HG02884 (cell line): ENCODE measurements at regions not wholly inside any gene's neighbourhood (a gene's known extent, or its start where the extent isn't known, plus 50 kb on each side); places are given as distances from the start of the nearest gene placed in this dataset.
"Not testable (repeated sequence)": the region's sequence is repeated elsewhere in the genome, so short reads cannot be mapped to it uniquely, and the experiment has no call there.

Experiments
- ATAC-seq: cut with Tn5 transposase; IDR thresholded peaks from one replicate; pipeline ENCODE4 v1.9.1; 2021; ENCODE audit warnings: mild to moderate bottlenecking, moderate library complexity; ENCODE audit not compliant: unreplicated experiment

- no peak for ATAC-seq
These were observed 254.1 kb upstream of the IGFBP7 start for GRCh38 chr4:57364255-57364654.

- no peak for ATAC-seq
These were observed 253.2 kb upstream of the IGFBP7 start for GRCh38 chr4:57363346-57363745.

- ATAC-seq = no peak
These were observed 250.5 kb upstream of the IGFBP7 start for GRCh38 chr4:57360681-57361080.

- no peak for ATAC-seq
These were observed 245.0 kb upstream of the IGFBP7 start for GRCh38 chr4:57355101-57355665.

GRCh38 chr4:57351731-57352130, 241.5 kb upstream of the IGFBP7 start:
- no peak for ATAC-seq

- ATAC-seq = no peak
These were observed 234.1 kb upstream of the IGFBP7 start for GRCh38 chr4:57344296-57344695.

- no peak for ATAC-seq
These were observed 232.2 kb upstream of the IGFBP7 start for GRCh38 chr4:57342411-57342810.

- not testable (repeated sequence) for ATAC-seq
These were observed 228.7 kb upstream of the IGFBP7 start for GRCh38 chr4:57338861-57339260.

GRCh38 chr4:57333684-57334083, 223.5 kb upstream of the IGFBP7 start:
- ATAC-seq = no peak

GRCh38 chr4:57331959-57332358, 221.8 kb upstream of the IGFBP7 start:
- no peak for ATAC-seq

- ATAC-seq = no peak
These were observed 219.1 kb upstream of the IGFBP7 start for GRCh38 chr4:57329279-57329678.

- ATAC-seq = no peak
These were observed 214.6 kb upstream of the IGFBP7 start for GRCh38 chr4:57324673-57325307.

GRCh38 chr4:57320849-57321248, 210.7 kb upstream of the IGFBP7 start:
- no peak for ATAC-seq

- no peak for ATAC-seq
These were observed 210.0 kb upstream of the IGFBP7 start for GRCh38 chr4:57320217-57320616.

- no peak for ATAC-seq
These were observed 208.5 kb upstream of the IGFBP7 start for GRCh38 chr4:57318703-57319102.

- ATAC-seq = no peak
These were observed 204.5 kb upstream of the IGFBP7 start for GRCh38 chr4:57314636-57315035.

- no peak for ATAC-seq
These were observed 202.1 kb upstream of the IGFBP7 start for GRCh38 chr4:57312296-57312695.

GRCh38 chr4:57309658-57310057, 199.5 kb upstream of the IGFBP7 start:
- ATAC-seq = no peak

- ATAC-seq = no peak
These were observed 198.1 kb upstream of the IGFBP7 start for GRCh38 chr4:57308301-57308700.

- no peak for ATAC-seq
These were observed 195.7 kb upstream of the IGFBP7 start for GRCh38 chr4:57305836-57306235.

GRCh38 chr4:57303012-57303751, 193.0 kb upstream of the IGFBP7 start:
- ATAC-seq = no peak

- not testable (repeated sequence) for ATAC-seq
These were observed 190.1 kb upstream of the IGFBP7 start for GRCh38 chr4:57300300-57300699.
